H9 (cell line): ENCODE measurements at regions not wholly inside any gene's neighbourhood (a gene's known extent, or its start where the extent isn't known, plus 50 kb on each side); places are given as distances from the start of the nearest gene placed in this dataset.

ENCODE experiments used
- DNase-seq: peaks from one replicate; pipeline ENCODE4 v3.0.0-alpha.2; 2017
- H2AFZ ChIP-seq: one replicate; pipeline ENCODE4 v1.6.1; 2013; ENCODE audit warnings: mild to moderate bottlenecking, low read length, control low read depth, moderate library complexity
- H2AK5ac ChIP-seq: 2 replicates; pipeline ENCODE4 v1.6.1; 2013; ENCODE audit warnings: low read length, control low read depth, mixed read lengths; ENCODE audit not compliant: insufficient read length
- H2BK120ac ChIP-seq: one replicate; pipeline ENCODE4 v1.6.1; 2013; ENCODE audit warnings: low read depth, mild to moderate bottlenecking, low read length, control low read depth, inconsistent platforms; ENCODE audit not compliant: poor library complexity, severe bottlenecking
- H2BK12ac ChIP-seq: 2 replicates; pipeline ENCODE4 v1.6.1; 2013; ENCODE audit warnings: low read length, control low read depth, mixed read lengths, low read depth; ENCODE audit not compliant: insufficient read length
- H2BK15ac ChIP-seq: 2 replicates; pipeline ENCODE4 v1.6.1; 2013; ENCODE audit warnings: low read depth, low read length, control low read depth
- H2BK20ac ChIP-seq: one replicate; pipeline ENCODE4 v1.6.1; 2013; ENCODE audit warnings: low read depth, mild to moderate bottlenecking, low read length, control low read depth, inconsistent platforms; ENCODE audit not compliant: poor library complexity, severe bottlenecking
- H2BK5ac ChIP-seq: 2 replicates; pipeline ENCODE4 v1.6.1; 2013; ENCODE audit warnings: low read length, control low read depth, mixed read lengths; ENCODE audit not compliant: insufficient read length
- H3K14ac ChIP-seq: 2 replicates; pipeline ENCODE4 v1.6.1; 2013; ENCODE audit warnings: low read length, control low read depth; ENCODE audit not compliant: insufficient read depth
- H3K18ac ChIP-seq: 2 replicates; pipeline ENCODE4 v1.6.1; 2013; ENCODE audit warnings: low read depth, mild to moderate bottlenecking, mixed read lengths, low read length, control low read depth; ENCODE audit not compliant: insufficient read length
- H3K23ac ChIP-seq: 2 replicates; pipeline ENCODE4 v1.6.1; 2013; ENCODE audit warnings: low read length, control low read depth, mixed read lengths, low read depth; ENCODE audit not compliant: insufficient read length
- H3K23me2 ChIP-seq: 2 replicates; pipeline ENCODE4 v1.6.1; 2013; ENCODE audit warnings: low read depth, mild to moderate bottlenecking, mixed read lengths, low read length, control low read depth; ENCODE audit not compliant: insufficient read length, poor library complexity, severe bottlenecking
- H3K27ac ChIP-seq: 2 replicates; pipeline ENCODE4 v1.5.1; 2013; ENCODE audit warnings: low read length, control low read depth, mixed read lengths, low read depth; ENCODE audit not compliant: insufficient read length
- H3K27me3 ChIP-seq: 2 replicates; pipeline ENCODE4 v1.6.1; 2013; ENCODE audit warnings: low read length, control low read depth, inconsistent platforms; ENCODE audit not compliant: insufficient read depth
- H3K4ac ChIP-seq: 2 replicates; pipeline ENCODE4 v1.6.1; 2013; ENCODE audit warnings: low read depth, mild to moderate bottlenecking, control low read depth, inconsistent platforms, low read length, moderate library complexity
- H3K4me1 ChIP-seq: 2 replicates; pipeline ENCODE4 v1.6.1; 2013; ENCODE audit warnings: low read length, control low read depth, inconsistent platforms; ENCODE audit not compliant: insufficient read depth
- H3K4me2 ChIP-seq: 2 replicates; pipeline ENCODE4 v1.6.1; 2013; ENCODE audit warnings: low read length, control low read depth, mixed read lengths; ENCODE audit not compliant: insufficient read length, insufficient read depth
- H3K56ac ChIP-seq: 2 replicates; pipeline ENCODE4 v1.6.1; 2013; ENCODE audit warnings: low read depth, mild to moderate bottlenecking, mixed read lengths, low read length, control low read depth; ENCODE audit not compliant: insufficient read length
- H3K79me1 ChIP-seq: 2 replicates; pipeline ENCODE4 v1.6.1; 2013; ENCODE audit warnings: low read depth, mild to moderate bottlenecking, moderate library complexity, low read length, control low read depth, inconsistent platforms; ENCODE audit not compliant: insufficient read depth, poor library complexity, severe bottlenecking
- H3K79me2 ChIP-seq: 2 replicates; pipeline ENCODE4 v1.6.1; 2013; ENCODE audit warnings: low read length, control low read depth, inconsistent platforms; ENCODE audit not compliant: insufficient read depth
- H3K9ac ChIP-seq: 2 replicates; pipeline ENCODE4 v1.6.1; 2013; ENCODE audit warnings: low read length, control low read depth, mixed read lengths; ENCODE audit not compliant: insufficient read length; ENCODE audit errors: extremely low read depth
- H3K9me3 ChIP-seq: one replicate; pipeline ENCODE4 v1.6.1; 2013; ENCODE audit warnings: low read depth, low read length, inconsistent platforms; ENCODE audit not compliant: control insufficient read depth
- H3T11ph ChIP-seq: one replicate; pipeline ENCODE4 v1.6.1; 2013; ENCODE audit warnings: mild to moderate bottlenecking, low read length, control low read depth, inconsistent platforms
- H4K20me1 ChIP-seq: one replicate; pipeline ENCODE4 v1.6.1; 2013; ENCODE audit not compliant: control insufficient read depth, insufficient read length, insufficient read depth
- H4K5ac ChIP-seq: 2 replicates; pipeline ENCODE4 v1.6.1; 2013; ENCODE audit warnings: low read depth, mild to moderate bottlenecking, mixed read lengths, low read length, control low read depth; ENCODE audit not compliant: insufficient read length
- H4K8ac ChIP-seq: replicated peaks from 2 replicates; pipeline ENCODE4 v1.6.1; 2013; ENCODE audit warnings: low read length, control low read depth, mixed read lengths, low read depth; ENCODE audit not compliant: insufficient read length
- H4K91ac ChIP-seq: 2 replicates; pipeline ENCODE4 v1.6.1; 2013; ENCODE audit warnings: low read depth, mild to moderate bottlenecking, moderate library complexity, mixed read lengths, low read length, control low read depth; ENCODE audit not compliant: insufficient read length
- H3K27ac Mint-ChIP-seq, 3 experiments: 2 replicates in 2 of 3; 3 replicates in 1 of 3; pipeline ENCODE4 v1.8.0; 2020 to 2021; ENCODE audit warnings: mixed read lengths in 3 of 3, mild to moderate bottlenecking in 1 of 3, moderate library complexity in 1 of 3
- H3K27me3 Mint-ChIP-seq: 2 replicates; pipeline ENCODE4 v1.8.0; 2021; ENCODE audit warnings: low read depth, mild to moderate bottlenecking, moderate library complexity, mixed read lengths
- H3K36me3 Mint-ChIP-seq, 3 experiments: 2 replicates in 2 of 3; 3 replicates in 1 of 3; pipeline ENCODE4 v1.8.0; 2020 to 2021; ENCODE audit warnings: low read depth in 3 of 3, mixed read lengths in 3 of 3; ENCODE audit not compliant: insufficient read depth in 1 of 3
- H3K4me1 Mint-ChIP-seq, 2 experiments: 2 replicates each; pipeline ENCODE4 v1.8.0; 2020; ENCODE audit warnings: mixed read lengths in 2 of 2
- H3K4me3 Mint-ChIP-seq, 2 experiments: 2 replicates in 1 of 2; 3 replicates in 1 of 2; pipeline ENCODE4 v1.8.0; 2020 to 2021; ENCODE audit warnings: mild to moderate bottlenecking in 2 of 2, mixed read lengths in 2 of 2, moderate library complexity in 1 of 2
- H3K9me3 Mint-ChIP-seq, 2 experiments: 2 replicates in 1 of 2; 3 replicates in 1 of 2; pipeline ENCODE4 v1.8.0; 2020; ENCODE audit warnings: mild to moderate bottlenecking in 2 of 2, mixed read lengths in 2 of 2, moderate library complexity in 1 of 2
- WGBS: extraction: QIAGEN DNeasy Blood & Tissue Kit; methylation state at CpG from one replicate; pipeline ENCODE4 v1.1.7; 2013; ENCODE audit warnings: missing lambda C conversion rate, low lambda C conversion rate, mixed read lengths; ENCODE audit not compliant: insufficient read length; ENCODE audit errors: extremely low coverage; 5-methylcytosine and 5-hydroxymethylcytosine counted together
- TF ChIP-seq, protein P1 (sequence below): fragments of 200-600 bp; sonication (generic); conservative IDR thresholded peaks from 3 replicates; pipeline ENCODE4 v1.8.0; 2021; ENCODE audit warnings: antibody characterized with exemption, mild to moderate bottlenecking

DNA sequence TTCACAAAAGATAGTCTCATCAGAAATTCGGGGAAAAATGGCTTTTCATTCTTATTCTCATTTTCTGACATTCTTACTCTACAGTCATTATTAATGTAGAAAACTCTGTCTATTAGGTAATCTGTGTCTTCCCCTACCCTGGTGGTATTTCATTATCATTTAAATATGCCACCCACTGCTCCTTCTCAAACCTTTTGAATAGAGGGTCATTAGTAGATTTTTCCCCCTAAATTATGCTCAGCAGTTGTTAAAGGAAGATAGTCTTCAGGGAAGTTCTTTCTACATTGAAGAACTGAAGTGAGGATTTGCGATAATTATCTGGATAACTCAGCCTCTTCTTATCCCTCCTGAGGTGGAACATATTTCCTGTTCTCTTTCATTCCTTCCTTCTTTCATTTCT, 989.5 kb upstream of the RBFOX1 start:
- Histone ChIP-seq H3K4me2 (no peak overlapping the region), H3K9me3 (peaks cover 10% of the 10 kb centered on the region), H2BK5ac (no peak overlapping the region), H4K20me1 (no peaks in the 10 kb centered on the region), H3K79me2 (no peaks in the 10 kb centered on the region), H4K8ac (no peak overlapping the region), H3T11ph (no peak overlapping the region), H3K4ac (no peak overlapping the region), H3K23ac (no peak overlapping the region), H2BK12ac (no peak overlapping the region), H3K18ac (no peak overlapping the region), H2AFZ (no peak overlapping the region), H3K56ac (no peak overlapping the region), H3K14ac (no peak overlapping the region), H4K5ac (no peak overlapping the region), H3K27me3 (no peaks in the 10 kb centered on the region), H4K91ac (no peak overlapping the region), H3K9ac (no peak overlapping the region), H3K27ac (peak overlapping the region; percentile 72), H2BK15ac (no peak overlapping the region), H3K23me2 (no peaks in the 10 kb centered on the region), H2BK120ac (no peak overlapping the region), H3K4me1 (peaks cover 7% of the 10 kb centered on the region), H2BK20ac (no peak overlapping the region), H2AK5ac (no peak overlapping the region), H3K79me1 (no peaks in the 10 kb centered on the region)
- 0 out of 5 replicates have a peak overlapping the region, but pooled peaks of 1 of the 2 experiments have one; percentile 6 for H3K4me3 Mint-ChIP-seq
- no peaks in the 10 kb centered on the region for H3K27me3 Mint-ChIP-seq
- DNase-seq: no peak
- peaks cover 28 to 34% of the 10 kb centered on the region in 2 experiments for H3K9me3 Mint-ChIP-seq
- H3K36me3 Mint-ChIP-seq: peaks cover 20 to 30% (median 28%) of the 10 kb centered on the region in 3 experiments
- H3K27ac Mint-ChIP-seq: peak overlapping the region; percentile 22 to 96 (median 89); a peak in 6 of 7 replicates
- TF ChIP-seq, protein P1, sequence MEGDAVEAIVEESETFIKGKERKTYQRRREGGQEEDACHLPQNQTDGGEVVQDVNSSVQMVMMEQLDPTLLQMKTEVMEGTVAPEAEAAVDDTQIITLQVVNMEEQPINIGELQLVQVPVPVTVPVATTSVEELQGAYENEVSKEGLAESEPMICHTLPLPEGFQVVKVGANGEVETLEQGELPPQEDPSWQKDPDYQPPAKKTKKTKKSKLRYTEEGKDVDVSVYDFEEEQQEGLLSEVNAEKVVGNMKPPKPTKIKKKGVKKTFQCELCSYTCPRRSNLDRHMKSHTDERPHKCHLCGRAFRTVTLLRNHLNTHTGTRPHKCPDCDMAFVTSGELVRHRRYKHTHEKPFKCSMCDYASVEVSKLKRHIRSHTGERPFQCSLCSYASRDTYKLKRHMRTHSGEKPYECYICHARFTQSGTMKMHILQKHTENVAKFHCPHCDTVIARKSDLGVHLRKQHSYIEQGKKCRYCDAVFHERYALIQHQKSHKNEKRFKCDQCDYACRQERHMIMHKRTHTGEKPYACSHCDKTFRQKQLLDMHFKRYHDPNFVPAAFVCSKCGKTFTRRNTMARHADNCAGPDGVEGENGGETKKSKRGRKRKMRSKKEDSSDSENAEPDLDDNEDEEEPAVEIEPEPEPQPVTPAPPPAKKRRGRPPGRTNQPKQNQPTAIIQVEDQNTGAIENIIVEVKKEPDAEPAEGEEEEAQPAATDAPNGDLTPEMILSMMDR: no peak
- H3K4me1 Mint-ChIP-seq: peaks cover 58 to 60% of the 10 kb centered on the region in 2 experiments
- no CpG with 5 or more reads among the region's 2 CpGs for WGBS
